Mesendoderm (in vitro differentiated cells): ENCODE measurements at regions not wholly inside any gene's neighbourhood (a gene's known extent, or its start where the extent isn't known, plus 50 kb on each side); places are given as distances from the start of the nearest gene placed in this dataset.

ENCODE experiments used
- DNase-seq: peaks from one replicate; pipeline ENCODE4 v3.0.0; 2013
- H2AK5ac ChIP-seq: 2 replicates; pipeline ENCODE4 v1.6.1; 2013; ENCODE audit warnings: low read length, inconsistent platforms
- H2BK120ac ChIP-seq: 2 replicates; pipeline ENCODE4 v1.6.1; 2013; ENCODE audit warnings: low read depth, mild to moderate bottlenecking, low read length, moderate library complexity, mixed read lengths
- H2BK15ac ChIP-seq: replicated peaks from 2 replicates; pipeline ENCODE4 v1.6.1; 2013; ENCODE audit warnings: low read depth, mild to moderate bottlenecking, moderate library complexity
- H2BK5ac ChIP-seq: 2 replicates; pipeline ENCODE4 v1.6.1; 2013; ENCODE audit warnings: low read length, inconsistent platforms
- H3K18ac ChIP-seq: 2 replicates; pipeline ENCODE4 v1.6.1; 2013; ENCODE audit warnings: mild to moderate bottlenecking, low read length, mixed read lengths
- H3K23ac ChIP-seq: one replicate; pipeline ENCODE4 v1.6.1; 2013; ENCODE audit warnings: low read length
- H3K27ac ChIP-seq: 2 replicates; pipeline ENCODE4 v1.5.1; 2013; ENCODE audit warnings: low read depth, mild to moderate bottlenecking, inconsistent platforms, low read length, moderate library complexity
- H3K27me3 ChIP-seq: 2 replicates; pipeline ENCODE4 v1.6.1; 2013; ENCODE audit warnings: low read length, control low read depth, mild to moderate bottlenecking, inconsistent platforms; ENCODE audit not compliant: insufficient read depth, poor library complexity
- H3K36me3 ChIP-seq: 2 replicates; pipeline ENCODE4 v1.6.1; 2013; ENCODE audit warnings: low read length, inconsistent platforms; ENCODE audit not compliant: control insufficient read depth, insufficient read depth
- H3K4ac ChIP-seq: one replicate; pipeline ENCODE4 v1.6.1; 2013; ENCODE audit warnings: low read depth, mild to moderate bottlenecking, low read length, moderate library complexity
- H3K4me1 ChIP-seq: 2 replicates; pipeline ENCODE4 v1.6.1; 2013; ENCODE audit warnings: low read depth, low read length, inconsistent platforms; ENCODE audit not compliant: control insufficient read depth
- H3K4me2 ChIP-seq: 2 replicates; pipeline ENCODE4 v1.6.1; 2013; ENCODE audit warnings: low read length
- H3K4me3 ChIP-seq: 2 replicates; pipeline ENCODE4 v1.5.1; 2013; ENCODE audit warnings: mild to moderate bottlenecking, low read length
- H3K56ac ChIP-seq: one replicate; pipeline ENCODE4 v1.6.1; 2013; ENCODE audit warnings: low read length
- H3K79me1 ChIP-seq: 2 replicates; pipeline ENCODE4 v1.6.1; 2013; ENCODE audit warnings: low read length, inconsistent platforms
- H3K79me2 ChIP-seq: 2 replicates; pipeline ENCODE4 v1.6.1; 2013; ENCODE audit warnings: mild to moderate bottlenecking, low read length; ENCODE audit not compliant: control insufficient read depth, insufficient read depth
- H3K9ac ChIP-seq: 2 replicates; pipeline ENCODE4 v1.6.1; 2013; ENCODE audit warnings: low read length, inconsistent platforms
- H4K5ac ChIP-seq: one replicate; pipeline ENCODE4 v1.6.1; 2013; ENCODE audit warnings: low read length
- H4K8ac ChIP-seq: one replicate; pipeline ENCODE4 v1.6.1; 2013; ENCODE audit warnings: low read depth, mild to moderate bottlenecking, control low read depth, low read length, moderate library complexity
- WGBS: extraction: QIAGEN DNeasy Blood & Tissue Kit; methylation state at CpG from one replicate; pipeline ENCODE4 v1.1.7; 2013; ENCODE audit warnings: low lambda C conversion rate, missing lambda C conversion rate; ENCODE audit not compliant: insufficient coverage; ENCODE audit errors: extremely low coverage; 5-methylcytosine and 5-hydroxymethylcytosine counted together

- Histone ChIP-seq H3K56ac (no peak overlapping the region), H2BK5ac (no peak overlapping the region), H2BK15ac (no peak overlapping the region), H4K8ac (no peak overlapping the region), H3K79me1 (no peaks in the 10 kb centered on the region), H3K23ac (no peak overlapping the region), H3K4me2 (no peak overlapping the region), H3K4me3 (no peak overlapping the region), H3K4me1 (no peaks in the 10 kb centered on the region), H3K9ac (no peak overlapping the region), H3K18ac (no peak overlapping the region), H2BK120ac (no peak overlapping the region), H3K79me2 (no peaks in the 10 kb centered on the region), H3K4ac (no peak overlapping the region), H3K27me3 (peaks cover 10% of the 10 kb centered on the region), H3K36me3 (no peaks in the 10 kb centered on the region), H3K27ac (no peak overlapping the region), H4K5ac (no peak overlapping the region), H2AK5ac (no peak overlapping the region)
- no CpG with 5 or more reads among the region's 1 CpG for WGBS
- no peak for DNase-seq
Measured at GRCh38 chr3:69538281-69538680, 152.4 kb upstream of the FRMD4B start.

- H3K9ac ChIP-seq = no peak overlapping the region
- H3K36me3 ChIP-seq = no peaks in the 10 kb centered on the region
- no peaks in the 10 kb centered on the region for H3K79me1 ChIP-seq
- H3K4me1 ChIP-seq = no peaks in the 10 kb centered on the region
- no peak overlapping the region for H3K56ac ChIP-seq
- no peak overlapping the region for H2BK15ac ChIP-seq
- H2AK5ac ChIP-seq = no peak overlapping the region
- H3K4me2 ChIP-seq = no peak overlapping the region
- H3K27ac ChIP-seq = no peak overlapping the region
- no peak overlapping the region for H3K18ac ChIP-seq
- peaks cover 3% of the 10 kb centered on the region for H3K27me3 ChIP-seq
- no peak overlapping the region for H3K4me3 ChIP-seq
- H4K8ac ChIP-seq = no peak overlapping the region
- H2BK120ac ChIP-seq = no peak overlapping the region
- no peak overlapping the region for H3K23ac ChIP-seq
- H2BK5ac ChIP-seq = no peak overlapping the region
- no peak overlapping the region for H3K4ac ChIP-seq
- no peak overlapping the region for H4K5ac ChIP-seq
- DNase-seq = no peak
- no CpG with 5 or more reads among the region's 19 CpGs for WGBS
- no peaks in the 10 kb centered on the region for H3K79me2 ChIP-seq
Measured at GRCh38 chr3:69536306-69537020, 150.6 kb upstream of the FRMD4B start.

- H3K36me3 ChIP-seq = no peaks in the 10 kb centered on the region
- H3K27ac ChIP-seq = no peak overlapping the region
- H3K79me2 ChIP-seq = no peaks in the 10 kb centered on the region
- H2BK5ac ChIP-seq = no peak overlapping the region
- H3K4me1 ChIP-seq = no peaks in the 10 kb centered on the region
- WGBS = no CpG with 5 or more reads among the region's 9 CpGs
- H3K4me2 ChIP-seq = no peak overlapping the region
- H3K56ac ChIP-seq = no peak overlapping the region
- H2BK15ac ChIP-seq = no peak overlapping the region
- H3K18ac ChIP-seq = no peak overlapping the region
- H3K9ac ChIP-seq = no peak overlapping the region
- no peak overlapping the region for H4K5ac ChIP-seq
- no peaks in the 10 kb centered on the region for H3K79me1 ChIP-seq
- no peak overlapping the region for H3K4ac ChIP-seq
- H4K8ac ChIP-seq = no peak overlapping the region
- H3K4me3 ChIP-seq = no peak overlapping the region
- no peak overlapping the region for H3K23ac ChIP-seq
- H3K27me3 ChIP-seq = no peaks in the 10 kb centered on the region
- DNase-seq = peak; percentile 8
- H2AK5ac ChIP-seq = no peak overlapping the region
- no peak overlapping the region for H2BK120ac ChIP-seq
Measured at GRCh38 chr3:69535613-69536012, 149.7 kb upstream of the FRMD4B start.

DNA sequence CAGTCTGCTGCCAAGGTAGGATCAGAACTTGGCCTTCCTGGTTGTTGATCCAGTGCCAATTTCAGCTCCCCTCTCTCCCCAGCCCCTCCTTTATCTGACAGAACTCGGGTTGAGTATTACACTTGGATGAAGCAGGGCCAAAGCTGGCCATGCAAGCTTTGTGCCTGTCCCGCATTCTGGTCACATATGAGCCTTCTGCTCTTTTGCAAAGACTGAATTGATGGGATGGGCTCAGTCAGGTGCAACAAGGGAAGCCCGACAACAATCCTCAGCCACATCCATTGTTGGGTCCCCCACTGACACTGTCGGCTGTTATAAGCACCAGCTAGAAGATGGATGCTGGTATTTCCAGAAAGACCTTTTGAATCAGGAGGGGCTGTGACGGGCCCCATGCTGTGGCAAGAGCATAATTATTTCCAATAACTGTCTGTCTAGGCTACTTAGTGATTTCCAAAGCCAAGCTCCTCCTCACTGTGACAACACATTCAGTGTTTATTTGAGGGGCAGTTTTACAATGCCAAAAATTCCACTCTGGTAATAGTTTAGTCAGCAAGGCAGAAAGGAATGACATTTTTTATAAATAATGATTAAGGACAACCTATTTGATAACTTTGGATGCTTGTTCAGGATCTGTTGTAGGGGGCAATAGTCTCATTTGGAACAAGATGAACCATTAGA lies 146.8 kb upstream of the FRMD4B start:
- WGBS = no CpG with 5 or more reads among the region's 5 CpGs
- H3K27me3 ChIP-seq = no peaks in the 10 kb centered on the region
- no peaks in the 10 kb centered on the region for H3K36me3 ChIP-seq
- no peak overlapping the region for H2BK5ac ChIP-seq
- H3K4me1 ChIP-seq = no peaks in the 10 kb centered on the region
- no peak overlapping the region for H3K27ac ChIP-seq
- H3K4ac ChIP-seq = no peak overlapping the region
- no peak overlapping the region for H3K56ac ChIP-seq
- no peak overlapping the region for H3K9ac ChIP-seq
- H2BK15ac ChIP-seq = no peak overlapping the region
- no peak overlapping the region for H3K23ac ChIP-seq
- H3K18ac ChIP-seq = no peak overlapping the region
- H3K79me1 ChIP-seq = no peaks in the 10 kb centered on the region
- H3K4me2 ChIP-seq = no peak overlapping the region
- no peak overlapping the region for H4K5ac ChIP-seq
- no peak overlapping the region for H2AK5ac ChIP-seq
- H3K79me2 ChIP-seq = no peaks in the 10 kb centered on the region
- no peak overlapping the region for H2BK120ac ChIP-seq
- H3K4me3 ChIP-seq = no peak overlapping the region
- DNase-seq = no peak
- no peak overlapping the region for H4K8ac ChIP-seq

- no peak overlapping the region for H2AK5ac ChIP-seq
- no peak overlapping the region for H3K4me3 ChIP-seq
- H4K5ac ChIP-seq = no peak overlapping the region
- H3K56ac ChIP-seq = no peak overlapping the region
- H4K8ac ChIP-seq = no peak overlapping the region
- no peak overlapping the region for H3K9ac ChIP-seq
- H3K23ac ChIP-seq = no peak overlapping the region
- WGBS = no CpG with 5 or more reads among the region's 3 CpGs
- H3K4ac ChIP-seq = no peak overlapping the region
- no peak for DNase-seq
- H3K27ac ChIP-seq = no peak overlapping the region
- no peaks in the 10 kb centered on the region for H3K79me1 ChIP-seq
- H3K18ac ChIP-seq = no peak overlapping the region
- no peaks in the 10 kb centered on the region for H3K27me3 ChIP-seq
- H3K36me3 ChIP-seq = no peaks in the 10 kb centered on the region
- H3K4me2 ChIP-seq = no peak overlapping the region
- no peak overlapping the region for H2BK120ac ChIP-seq
- H2BK15ac ChIP-seq = no peak overlapping the region
- H2BK5ac ChIP-seq = no peak overlapping the region
- no peaks in the 10 kb centered on the region for H3K79me2 ChIP-seq
- H3K4me1 ChIP-seq = no peaks in the 10 kb centered on the region
Measured at GRCh38 chr3:69531576-69532546, 146.0 kb upstream of the FRMD4B start.
